SK-N-SH (cell line): ENCODE measurements at regions not wholly inside any gene's neighbourhood (a gene's known extent, or its start where the extent isn't known, plus 50 kb on each side); places are given as distances from the start of the nearest gene placed in this dataset.

Source experiments
- EP300 ChIP-seq, 2 experiments: IDR thresholded peaks; 2 replicates each; pipeline versions ENCODE4 v1.4.0 to v1.6.1; 2012; ENCODE audit warnings: borderline replicate concordance in 1 of 2, low read depth in 1 of 2, low read length in 1 of 2
- EZH2phosphoT487 ChIP-seq: fragments of 200-600 bp; sonication (generic); IDR thresholded peaks from 2 replicates; pipeline ENCODE4 v1.6.1; 2017; ENCODE audit warnings: low read depth, mixed run types, mild to moderate bottlenecking, antibody characterized with exemption, moderate library complexity, borderline replicate concordance
- FOSL2 ChIP-seq: IDR thresholded peaks from 2 replicates; pipeline ENCODE4 v1.4.0; 2012; ENCODE audit warnings: low read depth, mild to moderate bottlenecking, moderate library complexity, borderline replicate concordance
- FOXJ3 ChIP-seq: sonication (generic); formaldehyde crosslinking; IDR thresholded peaks from 2 replicates; pipeline ENCODE4 v1.5.1; 2020; ENCODE audit warnings: mild to moderate bottlenecking, missing genetic modification reagents
- POLR2AphosphoS5 ChIP-seq: IDR thresholded peaks from 2 replicates; pipeline ENCODE4 v1.6.1; 2012; ENCODE audit warnings: low read depth, low read length
- SIN3A ChIP-seq: IDR thresholded peaks from 2 replicates; pipeline ENCODE4 v1.6.1; 2012; ENCODE audit warnings: low read depth, mild to moderate bottlenecking, low read length, moderate library complexity, borderline replicate concordance
- TCF12 ChIP-seq: IDR thresholded peaks from 2 replicates; pipeline ENCODE4 v1.4.0; 2012
- YY1 ChIP-seq: IDR thresholded peaks from 2 replicates; pipeline ENCODE4 v1.4.0; 2012; ENCODE audit warnings: low read depth, mild to moderate bottlenecking
- TF ChIP-seq, protein P1 (sequence below): fragments of 200-600 bp; sonication (generic); IDR thresholded peaks from 2 replicates; pipeline ENCODE4 v1.6.1; 2017; ENCODE audit warnings: antibody characterized with exemption, mild to moderate bottlenecking, moderate library complexity
- TF ChIP-seq, protein P2 (sequence below): IDR thresholded peaks from 2 replicates; pipeline ENCODE4 v1.4.0; 2012; ENCODE audit warnings: low read depth, borderline replicate concordance
- TF ChIP-seq, protein P3 (sequence below): IDR thresholded peaks from 2 replicates; pipeline ENCODE4 v1.4.0; 2012; ENCODE audit warnings: low read depth
- TF ChIP-seq, protein P4 (sequence below): fragments of 150-350 bp; IDR thresholded peaks from 2 replicates; pipeline ENCODE4 v1.6.1; 2017; ENCODE audit warnings: antibody characterized with exemption, low read length, low read depth, borderline replicate concordance
- TF ChIP-seq, protein P5 (sequence below): IDR thresholded peaks from 2 replicates; pipeline ENCODE4; 2012

DNA sequence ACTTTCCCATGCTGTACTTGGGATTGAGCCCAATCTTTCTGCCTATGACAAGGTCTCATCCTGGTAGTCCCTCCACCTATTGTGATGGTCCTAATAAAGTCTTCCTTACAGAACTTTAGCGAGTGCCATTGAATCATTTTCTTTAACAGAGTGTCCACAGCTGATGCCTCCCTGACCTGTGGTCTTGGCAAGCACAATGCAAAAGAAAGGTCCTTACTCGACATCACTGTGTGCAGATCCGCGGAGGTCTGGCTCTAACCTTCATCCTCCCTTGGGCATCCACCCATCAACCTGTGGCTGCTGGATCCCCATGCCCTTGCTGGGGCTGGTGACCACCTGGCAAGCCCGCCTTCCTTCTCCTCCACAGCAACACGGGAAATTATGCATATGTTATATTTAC, 1203.9 kb downstream of the TBC1D22A start:
- TF ChIP-seq EZH2phosphoT487 (no peak), EP300 (IDR thresholded peaks at IDR 0.05; ENCODE audit: borderline replicate concordance in 1 of 2, low read depth in 1 of 2, low read length in 1 of 2) (no peak), SIN3A (no peak), POLR2AphosphoS5 (no peak), FOSL2 (no peak), FOXJ3 (CRISPR knock-in tag) (no peak), TCF12 (no peak), YY1 (no peak)
- TF ChIP-seq, protein P1, sequence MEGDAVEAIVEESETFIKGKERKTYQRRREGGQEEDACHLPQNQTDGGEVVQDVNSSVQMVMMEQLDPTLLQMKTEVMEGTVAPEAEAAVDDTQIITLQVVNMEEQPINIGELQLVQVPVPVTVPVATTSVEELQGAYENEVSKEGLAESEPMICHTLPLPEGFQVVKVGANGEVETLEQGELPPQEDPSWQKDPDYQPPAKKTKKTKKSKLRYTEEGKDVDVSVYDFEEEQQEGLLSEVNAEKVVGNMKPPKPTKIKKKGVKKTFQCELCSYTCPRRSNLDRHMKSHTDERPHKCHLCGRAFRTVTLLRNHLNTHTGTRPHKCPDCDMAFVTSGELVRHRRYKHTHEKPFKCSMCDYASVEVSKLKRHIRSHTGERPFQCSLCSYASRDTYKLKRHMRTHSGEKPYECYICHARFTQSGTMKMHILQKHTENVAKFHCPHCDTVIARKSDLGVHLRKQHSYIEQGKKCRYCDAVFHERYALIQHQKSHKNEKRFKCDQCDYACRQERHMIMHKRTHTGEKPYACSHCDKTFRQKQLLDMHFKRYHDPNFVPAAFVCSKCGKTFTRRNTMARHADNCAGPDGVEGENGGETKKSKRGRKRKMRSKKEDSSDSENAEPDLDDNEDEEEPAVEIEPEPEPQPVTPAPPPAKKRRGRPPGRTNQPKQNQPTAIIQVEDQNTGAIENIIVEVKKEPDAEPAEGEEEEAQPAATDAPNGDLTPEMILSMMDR = no peak
- TF ChIP-seq, protein P2, sequence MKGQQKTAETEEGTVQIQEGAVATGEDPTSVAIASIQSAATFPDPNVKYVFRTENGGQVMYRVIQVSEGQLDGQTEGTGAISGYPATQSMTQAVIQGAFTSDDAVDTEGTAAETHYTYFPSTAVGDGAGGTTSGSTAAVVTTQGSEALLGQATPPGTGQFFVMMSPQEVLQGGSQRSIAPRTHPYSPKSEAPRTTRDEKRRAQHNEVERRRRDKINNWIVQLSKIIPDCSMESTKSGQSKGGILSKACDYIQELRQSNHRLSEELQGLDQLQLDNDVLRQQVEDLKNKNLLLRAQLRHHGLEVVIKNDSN = no peak
- TF ChIP-seq, protein P3, sequence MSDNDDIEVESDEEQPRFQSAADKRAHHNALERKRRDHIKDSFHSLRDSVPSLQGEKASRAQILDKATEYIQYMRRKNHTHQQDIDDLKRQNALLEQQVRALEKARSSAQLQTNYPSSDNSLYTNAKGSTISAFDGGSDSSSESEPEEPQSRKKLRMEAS = no peak
- TF ChIP-seq, protein P4, sequence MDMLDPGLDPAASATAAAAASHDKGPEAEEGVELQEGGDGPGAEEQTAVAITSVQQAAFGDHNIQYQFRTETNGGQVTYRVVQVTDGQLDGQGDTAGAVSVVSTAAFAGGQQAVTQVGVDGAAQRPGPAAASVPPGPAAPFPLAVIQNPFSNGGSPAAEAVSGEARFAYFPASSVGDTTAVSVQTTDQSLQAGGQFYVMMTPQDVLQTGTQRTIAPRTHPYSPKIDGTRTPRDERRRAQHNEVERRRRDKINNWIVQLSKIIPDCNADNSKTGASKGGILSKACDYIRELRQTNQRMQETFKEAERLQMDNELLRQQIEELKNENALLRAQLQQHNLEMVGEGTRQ = no peak
- TF ChIP-seq, protein P5, sequence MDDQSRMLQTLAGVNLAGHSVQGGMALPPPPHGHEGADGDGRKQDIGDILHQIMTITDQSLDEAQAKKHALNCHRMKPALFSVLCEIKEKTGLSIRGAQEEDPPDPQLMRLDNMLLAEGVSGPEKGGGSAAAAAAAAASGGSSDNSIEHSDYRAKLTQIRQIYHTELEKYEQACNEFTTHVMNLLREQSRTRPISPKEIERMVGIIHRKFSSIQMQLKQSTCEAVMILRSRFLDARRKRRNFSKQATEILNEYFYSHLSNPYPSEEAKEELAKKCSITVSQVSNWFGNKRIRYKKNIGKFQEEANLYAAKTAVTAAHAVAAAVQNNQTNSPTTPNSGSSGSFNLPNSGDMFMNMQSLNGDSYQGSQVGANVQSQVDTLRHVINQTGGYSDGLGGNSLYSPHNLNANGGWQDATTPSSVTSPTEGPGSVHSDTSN = no peak
